Activated CD4-positive, alpha-beta memory T cell treated with anti-CD3 and anti-CD28 coated beads, Interleukin-2, amount 10 ng/mL, durations not matched to agents 7 days and 5 days (primary cell): ENCODE measurements at regions not wholly inside any gene's neighbourhood (a gene's known extent, or its start where the extent isn't known, plus 50 kb on each side); places are given as distances from the start of the nearest gene placed in this dataset.

ENCODE experiments used
- CTCF ChIA-PET: fragments of 350-600 bp; sonication (Branson Sonifier 250); formaldehyde crosslinking; loops from one replicate; lab custom pipeline; 2021; ENCODE audit warnings: antibody characterized with exemption, inconsistent platforms; lab: Charles Lee
- POLR2A ChIA-PET: fragments of 350-600 bp; sonication (Branson Sonifier 250); formaldehyde crosslinking; loops from one replicate; lab custom pipeline; 2021; ENCODE audit warnings: antibody characterized with exemption; lab: Charles Lee
- DNase-seq: peaks from one replicate; pipeline ENCODE4 v3.0.0-alpha.2; 2020
- H3K27ac Mint-ChIP-seq: one replicate; pipeline ENCODE4 v1.8.0; 2021; ENCODE audit warnings: mild to moderate bottlenecking, mixed read lengths
- H3K27me3 Mint-ChIP-seq: one replicate; pipeline ENCODE4 v1.8.0; 2021; ENCODE audit warnings: mixed read lengths
- H3K36me3 Mint-ChIP-seq: one replicate; pipeline ENCODE4 v1.8.0; 2021; ENCODE audit warnings: low read depth, mixed read lengths
- H3K4me1 Mint-ChIP-seq: one replicate; pipeline ENCODE4 v1.8.0; 2021; ENCODE audit warnings: mixed read lengths
- H3K4me3 Mint-ChIP-seq: one replicate; pipeline ENCODE4 v1.8.0; 2021; ENCODE audit warnings: mild to moderate bottlenecking, mixed read lengths
- H3K9me3 Mint-ChIP-seq: one replicate; pipeline ENCODE4 v1.8.0; 2021; ENCODE audit warnings: mixed read lengths

GRCh38 chr18:75524181-75524580, 96.7 kb upstream of the SMIM21 start:
- Mint-ChIP-seq H3K4me3 (no peak overlapping the region), H3K4me1 (no peaks in the 10 kb centered on the region), H3K36me3 (no peaks in the 10 kb centered on the region), H3K27ac (no peak overlapping the region), H3K9me3 (no peaks in the 10 kb centered on the region), H3K27me3 (no peaks in the 10 kb centered on the region)
- ChIA-PET CTCF (no interaction called here), POLR2A (no interaction called here)
- DNase-seq: no peak

DNA sequence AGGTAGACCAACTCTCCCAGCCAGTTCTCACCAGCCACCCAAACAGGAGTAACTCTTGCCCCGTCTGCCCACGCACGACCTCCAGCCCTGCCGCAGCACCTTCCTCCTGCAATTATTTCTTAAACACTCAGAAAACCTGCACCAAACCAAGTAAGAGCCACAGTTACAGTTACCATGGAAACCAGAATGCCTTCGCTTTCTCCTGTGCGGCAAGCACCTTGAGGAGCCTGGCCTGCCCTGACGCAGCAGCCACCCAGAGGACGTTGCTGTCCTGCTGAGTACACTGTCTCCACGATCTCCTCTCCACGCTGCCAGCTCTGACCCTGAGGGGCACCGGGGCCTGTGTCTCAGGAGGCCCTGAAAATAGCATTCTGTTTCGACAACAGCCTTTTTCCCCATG, 94.3 kb upstream of the SMIM21 start:
- Mint-ChIP-seq H3K36me3 (no peaks in the 10 kb centered on the region), H3K4me3 (no peak overlapping the region), H3K4me1 (no peaks in the 10 kb centered on the region), H3K27ac (no peak overlapping the region), H3K27me3 (no peaks in the 10 kb centered on the region), H3K9me3 (no peaks in the 10 kb centered on the region)
- ChIA-PET POLR2A (no interaction called here), CTCF (no interaction called here)
- no peak for DNase-seq

DNA sequence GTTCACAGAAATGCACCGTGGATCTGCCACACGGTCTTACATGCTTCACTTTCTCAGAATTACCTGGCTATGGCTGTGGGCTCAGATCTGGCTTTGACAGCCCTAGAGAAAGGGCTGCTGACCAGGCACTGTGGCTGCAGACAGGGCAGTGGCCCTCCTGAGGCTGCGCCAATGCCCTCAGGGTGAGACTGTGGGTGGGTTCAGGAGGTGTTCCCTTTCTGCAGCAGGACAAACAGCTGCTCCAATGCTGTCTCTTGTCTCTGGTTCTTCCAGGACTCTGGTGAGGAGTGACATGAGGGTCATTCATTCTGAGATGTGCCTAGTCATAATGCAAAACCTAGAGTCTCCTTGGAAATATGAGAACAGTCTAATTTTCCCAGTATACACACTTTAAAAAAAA, 90.5 kb upstream of the SMIM21 start:
- POLR2A ChIA-PET: no interaction called here
- Mint-ChIP-seq H3K9me3 (no peaks in the 10 kb centered on the region), H3K4me3 (no peak overlapping the region), H3K36me3 (no peaks in the 10 kb centered on the region), H3K27ac (no peak overlapping the region), H3K27me3 (no peaks in the 10 kb centered on the region), H3K4me1 (no peaks in the 10 kb centered on the region)
- DNase-seq: no peak
- CTCF ChIA-PET: no interaction called here

- H3K27me3 Mint-ChIP-seq: no peaks in the 10 kb centered on the region
- ChIA-PET CTCF (no interaction called here), POLR2A (no interaction called here)
- DNase-seq: no peak
- H3K4me3 Mint-ChIP-seq: no peak overlapping the region
- H3K4me1 Mint-ChIP-seq: no peaks in the 10 kb centered on the region
- no peaks in the 10 kb centered on the region for H3K9me3 Mint-ChIP-seq
- H3K27ac Mint-ChIP-seq: no peak overlapping the region
- no peaks in the 10 kb centered on the region for H3K36me3 Mint-ChIP-seq
These were observed 89.8 kb upstream of the SMIM21 start for GRCh38 chr18:75517286-75517685.

GRCh38 chr18:75507636-75508035, 80.1 kb upstream of the SMIM21 start:
- Mint-ChIP-seq H3K36me3 (no peaks in the 10 kb centered on the region), H3K27me3 (no peaks in the 10 kb centered on the region), H3K4me1 (no peaks in the 10 kb centered on the region), H3K27ac (no peak overlapping the region), H3K4me3 (no peak overlapping the region), H3K9me3 (peaks cover 7% of the 10 kb centered on the region)
- ChIA-PET CTCF (no interaction called here), POLR2A (no interaction called here)
- no peak for DNase-seq

DNA sequence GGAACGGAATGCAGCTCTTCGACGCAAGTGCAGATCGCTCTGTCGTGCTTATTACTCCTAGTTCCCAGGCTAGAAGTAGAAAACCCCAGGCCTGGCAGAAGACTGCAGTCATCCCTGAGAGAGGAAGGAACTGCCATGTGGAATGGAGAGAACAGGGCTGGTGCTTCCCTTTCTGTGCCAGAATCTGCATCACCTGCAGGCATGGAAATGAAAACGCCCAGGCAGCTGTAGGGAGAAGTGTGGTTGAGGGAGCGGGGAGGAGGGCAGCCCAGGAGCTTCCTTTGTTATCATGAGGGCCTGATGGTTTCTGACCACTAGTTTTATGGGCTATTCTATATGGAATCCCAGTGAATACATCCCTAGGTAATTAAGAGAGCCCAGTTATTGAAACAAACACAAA, 79.4 kb upstream of the SMIM21 start:
- H3K27me3 Mint-ChIP-seq: peaks cover 4% of the 10 kb centered on the region
- no peaks in the 10 kb centered on the region for H3K36me3 Mint-ChIP-seq
- H3K4me3 Mint-ChIP-seq: no peak overlapping the region
- ChIA-PET CTCF (no interaction called here), POLR2A (no interaction called here)
- no peak for DNase-seq
- peaks cover 5% of the 10 kb centered on the region for H3K9me3 Mint-ChIP-seq
- H3K4me1 Mint-ChIP-seq: no peaks in the 10 kb centered on the region
- H3K27ac Mint-ChIP-seq: no peak overlapping the region

- Mint-ChIP-seq H3K4me3 (no peak overlapping the region), H3K27me3 (peaks cover 4% of the 10 kb centered on the region), H3K9me3 (no peaks in the 10 kb centered on the region), H3K27ac (no peak overlapping the region), H3K36me3 (no peaks in the 10 kb centered on the region), H3K4me1 (no peaks in the 10 kb centered on the region)
- CTCF ChIA-PET: no interaction called here
- no peak for DNase-seq
- POLR2A ChIA-PET: no interaction called here
These were observed 77.0 kb upstream of the SMIM21 start for GRCh38 chr18:75504469-75504868.

- Mint-ChIP-seq H3K27me3 (peaks cover 12% of the 10 kb centered on the region), H3K36me3 (no peaks in the 10 kb centered on the region), H3K27ac (no peak overlapping the region), H3K4me1 (no peaks in the 10 kb centered on the region), H3K9me3 (no peaks in the 10 kb centered on the region), H3K4me3 (no peak overlapping the region)
- DNase-seq: no peak
- ChIA-PET POLR2A (no interaction called here), CTCF (no interaction called here)
These were observed 76.1 kb upstream of the SMIM21 start for GRCh38 chr18:75503615-75504014.

GRCh38 chr18:75502286-75502685, 74.8 kb upstream of the SMIM21 start:
- CTCF ChIA-PET: no interaction called here
- Mint-ChIP-seq H3K36me3 (no peaks in the 10 kb centered on the region), H3K4me1 (no peaks in the 10 kb centered on the region), H3K4me3 (no peak overlapping the region), H3K27ac (no peak overlapping the region), H3K27me3 (peaks cover 17% of the 10 kb centered on the region), H3K9me3 (no peaks in the 10 kb centered on the region)
- no peak for DNase-seq
- POLR2A ChIA-PET: no interaction called here

GRCh38 chr18:75500545-75500944, 73.0 kb upstream of the SMIM21 start:
- no peaks in the 10 kb centered on the region for H3K9me3 Mint-ChIP-seq
- POLR2A ChIA-PET: no interaction called here
- no peak overlapping the region for H3K4me3 Mint-ChIP-seq
- H3K4me1 Mint-ChIP-seq: no peaks in the 10 kb centered on the region
- no peaks in the 10 kb centered on the region for H3K36me3 Mint-ChIP-seq
- H3K27ac Mint-ChIP-seq: no peak overlapping the region
- CTCF ChIA-PET: no interaction called here
- DNase-seq: no peak
- H3K27me3 Mint-ChIP-seq: peaks cover 24% of the 10 kb centered on the region

DNA sequence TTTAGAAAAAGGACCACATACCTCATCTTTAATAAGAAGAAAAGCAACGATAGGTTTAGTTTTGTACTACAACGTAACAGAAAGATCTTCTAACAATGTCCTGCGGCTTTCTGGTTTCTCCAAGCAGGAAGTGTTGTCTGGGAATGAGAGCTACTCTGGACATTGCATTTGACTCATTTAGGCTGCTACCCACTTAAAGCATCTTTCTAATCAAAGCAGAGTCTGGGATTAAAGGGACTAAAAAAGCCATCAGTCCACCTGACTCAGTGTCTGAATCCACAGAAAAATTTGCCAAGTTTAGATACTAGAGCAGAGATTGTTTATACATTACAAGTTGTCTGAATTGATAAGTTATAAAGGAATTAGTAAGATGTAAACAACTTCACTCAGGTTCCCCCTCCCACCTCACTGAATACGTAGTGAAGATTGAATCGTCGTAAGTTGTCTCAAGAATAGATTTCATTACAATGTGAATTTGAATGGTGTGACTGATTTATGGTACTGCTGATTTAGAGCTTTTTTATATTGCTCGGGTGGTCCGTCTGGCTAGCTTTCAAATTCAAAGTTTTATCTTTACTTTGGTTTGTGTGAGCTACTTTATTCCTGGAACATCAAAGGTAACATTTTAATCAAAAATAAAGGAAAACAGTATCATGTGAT, 70.2 kb upstream of the SMIM21 start:
- Mint-ChIP-seq H3K4me1 (no peaks in the 10 kb centered on the region), H3K9me3 (no peaks in the 10 kb centered on the region), H3K27ac (no peak overlapping the region), H3K27me3 (peaks cover 24% of the 10 kb centered on the region), H3K4me3 (no peak overlapping the region), H3K36me3 (no peaks in the 10 kb centered on the region)
- DNase-seq: no peak
- ChIA-PET POLR2A (no interaction called here), CTCF (no interaction called here)

GRCh38 chr18:75496151-75496550, 68.6 kb upstream of the SMIM21 start:
- H3K36me3 Mint-ChIP-seq: no peaks in the 10 kb centered on the region
- no peaks in the 10 kb centered on the region for H3K4me1 Mint-ChIP-seq
- ChIA-PET POLR2A (no interaction called here), CTCF (no interaction called here)
- H3K9me3 Mint-ChIP-seq: no peaks in the 10 kb centered on the region
- no peak overlapping the region for H3K4me3 Mint-ChIP-seq
- peaks cover 24% of the 10 kb centered on the region for H3K27me3 Mint-ChIP-seq
- no peak for DNase-seq
- no peak overlapping the region for H3K27ac Mint-ChIP-seq

DNA sequence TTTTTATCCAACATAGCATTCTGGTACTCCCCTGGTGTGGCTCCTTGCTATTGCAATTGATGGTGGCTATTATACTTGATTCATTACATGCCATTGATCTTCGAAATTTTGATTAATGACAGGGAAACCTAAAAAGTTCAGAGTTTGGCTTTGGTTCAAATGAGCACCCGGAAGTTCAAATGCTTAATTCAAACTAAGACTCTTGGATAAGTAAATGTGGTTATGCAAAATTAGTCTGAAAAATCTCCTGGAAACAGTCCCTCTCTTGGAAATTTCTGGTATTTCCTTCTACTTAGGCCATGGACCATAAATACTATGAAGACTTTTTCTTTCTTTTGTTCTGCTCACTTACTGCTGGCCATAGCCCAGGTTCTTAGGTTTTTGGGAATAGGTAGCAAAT, 65.3 kb upstream of the SMIM21 start:
- Mint-ChIP-seq H3K36me3 (no peaks in the 10 kb centered on the region), H3K4me3 (no peak overlapping the region), H3K27ac (no peak overlapping the region), H3K9me3 (no peaks in the 10 kb centered on the region), H3K27me3 (peaks cover 17% of the 10 kb centered on the region), H3K4me1 (no peaks in the 10 kb centered on the region)
- DNase-seq: no peak
- CTCF ChIA-PET: no interaction called here
- POLR2A ChIA-PET: no interaction called here

DNA sequence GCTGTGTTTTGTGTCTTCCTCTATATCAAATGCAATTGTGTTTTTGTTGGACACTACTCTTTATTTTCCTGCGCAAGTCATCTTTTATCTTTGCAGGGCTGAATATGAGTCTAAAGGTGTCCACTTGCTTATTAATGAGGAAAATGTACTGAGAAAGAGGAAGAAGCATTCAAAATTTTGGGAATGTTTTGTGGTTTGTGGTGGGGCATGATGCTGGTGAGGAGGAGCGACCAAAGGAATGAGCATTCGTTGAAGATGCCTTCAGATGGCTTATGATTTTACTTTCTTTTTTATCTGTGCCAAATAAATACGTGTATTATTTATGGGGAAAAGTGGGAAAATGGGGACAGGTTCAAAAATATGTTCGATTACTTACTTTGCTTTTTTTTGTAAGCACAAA, 63.9 kb upstream of the SMIM21 start:
- ChIA-PET CTCF (no interaction called here), POLR2A (no interaction called here)
- peaks cover 17% of the 10 kb centered on the region for H3K27me3 Mint-ChIP-seq
- no peaks in the 10 kb centered on the region for H3K9me3 Mint-ChIP-seq
- H3K36me3 Mint-ChIP-seq: no peaks in the 10 kb centered on the region
- no peak for DNase-seq
- no peaks in the 10 kb centered on the region for H3K4me1 Mint-ChIP-seq
- no peak overlapping the region for H3K4me3 Mint-ChIP-seq
- no peak overlapping the region for H3K27ac Mint-ChIP-seq
